Stimulated activated CD4-positive, alpha-beta T cell treated with anti-CD3 and anti-CD28 coated beads, Interleukin-4, amount 100 ng/mL, for 48 hours (primary cell): ENCODE measurements at regions not wholly inside any gene's neighbourhood (a gene's known extent, or its start where the extent isn't known, plus 50 kb on each side); places are given as distances from the start of the nearest gene placed in this dataset.

Experiments used
- DNase-seq, 2 donors: peaks; one replicate each; pipeline ENCODE4 v3.0.0-alpha.2; 2020; ENCODE audit warnings: low read depth in 2 of 2

- DNase-seq = no peak
Observed at GRCh38 chr7:114856625-114857024, 65.3 kb upstream of the MDFIC start.

DNA sequence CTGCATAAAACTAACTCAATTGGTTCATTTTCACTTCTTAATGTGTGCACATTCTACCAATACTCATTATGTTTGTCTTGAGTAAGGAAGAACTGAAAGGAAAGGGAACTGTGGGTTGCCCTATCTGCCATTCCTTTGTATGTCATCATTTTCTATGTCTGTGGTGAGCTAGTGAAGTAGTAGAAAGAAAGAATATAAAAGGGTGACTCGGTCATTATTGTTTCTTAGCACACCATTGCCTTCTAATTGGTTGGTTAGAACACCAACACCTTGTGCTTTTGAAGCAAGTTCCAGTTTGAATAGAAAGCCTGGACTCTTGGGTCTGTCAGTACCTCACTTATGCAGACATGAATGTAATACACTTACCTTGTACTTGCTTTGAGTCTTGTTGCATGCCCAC is 64.3 kb upstream of the MDFIC start:
- no peak for DNase-seq

DNA sequence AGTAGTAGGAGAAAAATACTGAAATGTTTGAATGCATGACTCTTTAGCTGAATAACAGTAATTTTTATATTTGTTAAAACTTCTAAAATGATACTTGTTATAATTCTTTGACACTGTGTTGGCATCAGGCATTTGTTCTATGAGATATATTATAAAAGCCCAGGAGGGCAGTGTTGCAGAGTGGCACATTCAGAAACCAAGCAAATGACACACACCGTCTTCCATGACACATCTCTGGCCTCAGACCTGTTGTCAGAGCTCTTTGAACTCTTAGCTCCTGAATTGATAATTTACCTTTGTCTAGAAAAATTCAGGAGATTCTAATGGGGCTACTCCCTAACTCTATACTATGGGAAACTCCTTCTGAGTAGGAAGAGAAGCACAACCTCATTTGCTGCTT is 62.4 kb upstream of the MDFIC start:
- DNase-seq = no peak

- DNase-seq = no peak
Observed at GRCh38 chr7:114860206-114860605, 61.7 kb upstream of the MDFIC start.

DNA sequence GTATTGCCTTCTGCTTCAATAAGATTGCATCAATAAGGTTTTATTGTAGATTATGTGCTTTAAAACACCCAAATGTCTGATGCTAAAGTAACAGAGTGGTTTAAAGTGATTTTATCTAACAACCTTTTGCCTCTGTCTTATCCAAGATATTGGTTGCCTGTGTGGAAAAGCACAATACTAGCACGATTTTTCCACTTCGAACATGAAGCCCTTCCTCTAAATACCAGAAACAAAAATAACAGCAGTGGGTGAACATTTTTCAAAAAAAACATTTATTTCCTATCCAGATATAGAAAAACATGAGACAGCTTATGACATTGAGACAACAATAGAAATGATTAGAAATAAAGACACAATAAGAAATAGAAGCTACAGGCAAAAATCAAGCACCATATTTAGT is 59.5 kb upstream of the MDFIC start:
- no peak for DNase-seq

DNA sequence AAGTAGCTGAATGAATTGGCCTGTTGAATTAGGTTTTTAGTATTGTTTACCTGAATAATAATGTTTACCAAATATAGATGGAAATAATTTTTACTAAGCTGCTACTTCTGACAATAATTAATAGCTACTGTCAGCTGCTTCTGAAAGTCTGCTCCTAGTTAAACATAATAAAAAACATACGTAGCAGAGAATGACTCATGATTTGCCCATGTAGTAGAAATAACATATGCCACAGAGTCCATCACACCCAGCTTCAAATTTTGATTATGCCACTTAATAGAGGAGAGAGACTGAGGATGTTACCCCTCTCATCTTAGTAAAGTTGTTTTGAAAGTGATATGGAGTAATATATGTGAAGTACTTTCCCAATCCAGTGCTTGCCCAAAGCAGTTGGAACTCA is 57.6 kb upstream of the MDFIC start:
- DNase-seq = no peak

DNA sequence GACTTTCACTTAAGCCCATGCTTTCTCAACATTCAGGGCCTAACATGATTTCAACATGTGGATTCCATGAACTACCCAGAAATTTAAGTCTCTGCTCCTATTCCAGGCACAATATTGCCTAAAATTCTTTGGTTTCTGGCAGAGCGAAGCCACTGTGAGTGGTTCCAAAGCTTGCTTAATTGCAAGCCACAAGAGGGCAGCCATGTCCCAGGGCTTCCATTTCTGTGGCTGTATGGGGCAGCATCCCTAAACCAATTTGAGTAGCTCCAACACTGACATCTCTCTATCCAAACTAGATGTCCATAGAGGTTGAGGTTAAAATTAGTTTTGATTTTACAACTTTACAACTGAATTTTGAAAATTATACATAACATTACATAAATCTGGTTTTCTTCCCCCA is 56.3 kb upstream of the MDFIC start:
- DNase-seq = peak; percentile 12 to 41
